Activated CD4-positive, alpha-beta memory T cell treated with anti-CD3 and anti-CD28 coated beads, Interleukin-2, amount 10 ng/mL, durations not matched to agents 7 days and 5 days (primary cell): ENCODE measurements at regions not wholly inside any gene's neighbourhood (a gene's known extent, or its start where the extent isn't known, plus 50 kb on each side); places are given as distances from the start of the nearest gene placed in this dataset.

ENCODE experiments used
- CTCF ChIA-PET: fragments of 350-600 bp; sonication (Branson Sonifier 250); formaldehyde crosslinking; loops from one replicate; lab custom pipeline; 2021; ENCODE audit warnings: antibody characterized with exemption, inconsistent platforms; lab: Charles Lee
- POLR2A ChIA-PET: fragments of 350-600 bp; sonication (Branson Sonifier 250); formaldehyde crosslinking; loops from one replicate; lab custom pipeline; 2021; ENCODE audit warnings: antibody characterized with exemption; lab: Charles Lee
- DNase-seq: peaks from one replicate; pipeline ENCODE4 v3.0.0-alpha.2; 2020
- H3K27ac Mint-ChIP-seq: one replicate; pipeline ENCODE4 v1.8.0; 2021; ENCODE audit warnings: mild to moderate bottlenecking, mixed read lengths
- H3K27me3 Mint-ChIP-seq: one replicate; pipeline ENCODE4 v1.8.0; 2021; ENCODE audit warnings: mixed read lengths
- H3K36me3 Mint-ChIP-seq: one replicate; pipeline ENCODE4 v1.8.0; 2021; ENCODE audit warnings: low read depth, mixed read lengths
- H3K4me1 Mint-ChIP-seq: one replicate; pipeline ENCODE4 v1.8.0; 2021; ENCODE audit warnings: mixed read lengths
- H3K4me3 Mint-ChIP-seq: one replicate; pipeline ENCODE4 v1.8.0; 2021; ENCODE audit warnings: mild to moderate bottlenecking, mixed read lengths
- H3K9me3 Mint-ChIP-seq: one replicate; pipeline ENCODE4 v1.8.0; 2021; ENCODE audit warnings: mixed read lengths

DNA sequence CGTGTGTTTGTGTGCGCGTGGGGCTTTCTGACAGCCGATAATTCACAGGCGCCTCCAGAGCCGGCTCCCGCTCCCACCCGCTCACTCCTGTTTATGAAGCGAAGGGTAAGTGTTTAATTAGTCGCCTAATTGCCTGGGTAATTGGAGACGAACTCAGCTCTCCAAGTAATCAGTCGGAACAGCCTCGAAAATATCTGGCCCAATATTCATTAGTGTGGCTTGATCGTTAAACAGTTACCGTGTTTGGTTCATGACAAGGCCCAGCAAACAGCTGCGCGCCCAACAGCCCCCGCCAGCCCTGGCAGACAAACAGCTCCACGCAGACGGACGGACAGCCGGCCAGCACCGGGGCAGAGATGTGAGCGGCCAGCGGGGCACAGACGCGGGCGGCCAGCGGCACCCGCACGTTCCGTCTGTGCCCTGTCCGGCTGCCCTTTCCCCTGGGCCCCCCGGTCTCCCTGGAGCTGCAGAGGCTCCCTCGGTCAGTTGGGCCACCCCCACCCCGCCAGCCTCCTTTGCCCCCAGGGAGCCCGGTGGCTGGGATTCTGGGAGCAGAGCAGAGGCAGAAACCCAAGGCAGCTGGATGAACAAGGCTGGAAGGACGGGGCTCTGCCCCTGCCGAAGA is 98.2 kb downstream of the UNCX start:
- H3K27ac Mint-ChIP-seq, result no peak overlapping the region
- H3K9me3 Mint-ChIP-seq, result no peaks in the 10 kb centered on the region
- ChIA-PET CTCF (no interaction called here), POLR2A (no interaction called here)
- no peaks in the 10 kb centered on the region for H3K4me1 Mint-ChIP-seq
- H3K4me3 Mint-ChIP-seq, result no peak overlapping the region
- no peaks in the 10 kb centered on the region for H3K27me3 Mint-ChIP-seq
- DNase-seq, result no peak
- H3K36me3 Mint-ChIP-seq, result no peaks in the 10 kb centered on the region

GRCh38 chr7:1331561-1332467 is 99.1 kb downstream of the UNCX start:
- ChIA-PET POLR2A (no interaction called here), CTCF (no interaction called here)
- peaks cover 2% of the 10 kb centered on the region for H3K36me3 Mint-ChIP-seq
- no peak overlapping the region for H3K27ac Mint-ChIP-seq
- no peak overlapping the region for H3K4me3 Mint-ChIP-seq
- no peak for DNase-seq
- H3K4me1 Mint-ChIP-seq, result no peaks in the 10 kb centered on the region
- no peaks in the 10 kb centered on the region for H3K27me3 Mint-ChIP-seq
- peaks cover 7% of the 10 kb centered on the region for H3K9me3 Mint-ChIP-seq

- peaks cover 4% of the 10 kb centered on the region for H3K27me3 Mint-ChIP-seq
- CTCF ChIA-PET, result no interaction called here
Measured at GRCh38 chr7:1336509-1336908, 103.8 kb downstream of the UNCX start.

GRCh38 chr7:1339611-1340010 is 106.9 kb downstream of the UNCX start:
- Mint-ChIP-seq H3K9me3 (peaks cover 15% of the 10 kb centered on the region), H3K27ac (no peak overlapping the region), H3K27me3 (peaks cover 4% of the 10 kb centered on the region), H3K36me3 (peaks cover 2% of the 10 kb centered on the region), H3K4me1 (no peaks in the 10 kb centered on the region), H3K4me3 (no peak overlapping the region)
- ChIA-PET POLR2A (no interaction called here), CTCF (no interaction called here)
- DNase-seq, result no peak

More at GRCh38 chr7:1336509-1336908, 103.8 kb downstream of the UNCX start:
- peaks cover 15% of the 10 kb centered on the region for H3K9me3 Mint-ChIP-seq
- H3K4me3 Mint-ChIP-seq, result no peak overlapping the region
- POLR2A ChIA-PET, result no interaction called here
- DNase-seq, result no peak
- H3K27ac Mint-ChIP-seq, result no peak overlapping the region
- peaks cover 2% of the 10 kb centered on the region for H3K36me3 Mint-ChIP-seq
- H3K4me1 Mint-ChIP-seq, result no peaks in the 10 kb centered on the region

DNA sequence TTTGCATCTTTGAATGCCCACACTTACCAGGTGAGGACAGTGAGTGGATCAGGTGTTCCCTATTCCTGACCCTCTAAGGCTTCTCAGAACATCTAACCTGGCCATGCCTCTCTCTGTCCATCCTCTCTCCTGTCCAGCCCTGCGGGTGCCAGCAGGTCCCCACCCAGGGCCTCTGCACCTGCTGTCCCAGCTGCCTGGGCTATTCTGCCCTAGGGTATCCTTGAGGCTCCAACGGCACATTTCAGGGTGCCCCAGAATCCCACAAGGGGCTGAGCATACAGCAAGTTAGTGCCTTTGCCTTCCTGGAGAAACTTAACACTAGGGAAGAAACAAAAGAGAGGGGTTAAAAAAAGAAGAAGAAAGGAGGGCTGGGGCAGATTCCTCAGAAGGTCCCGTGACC is 107.4 kb downstream of the UNCX start:
- Mint-ChIP-seq H3K27me3 (peaks cover 4% of the 10 kb centered on the region), H3K36me3 (peaks cover 2% of the 10 kb centered on the region), H3K9me3 (peaks cover 15% of the 10 kb centered on the region), H3K4me3 (no peak overlapping the region), H3K4me1 (no peaks in the 10 kb centered on the region), H3K27ac (no peak overlapping the region)
- ChIA-PET POLR2A (no interaction called here), CTCF (no interaction called here)
- DNase-seq, result no peak

- no peak overlapping the region for H3K27ac Mint-ChIP-seq
- POLR2A ChIA-PET, result no interaction called here
- peaks cover 15% of the 10 kb centered on the region for H3K9me3 Mint-ChIP-seq
Measured at GRCh38 chr7:1340461-1341360, 108.0 kb downstream of the UNCX start.

GRCh38 chr7:1341361-1342089 is 108.9 kb downstream of the UNCX start:
- ChIA-PET POLR2A (no interaction called here), CTCF (no interaction called here)
- H3K9me3 Mint-ChIP-seq, result peaks cover 11% of the 10 kb centered on the region
- no peak overlapping the region for H3K27ac Mint-ChIP-seq
- no peak overlapping the region for H3K4me3 Mint-ChIP-seq
- DNase-seq, result no peak
- H3K36me3 Mint-ChIP-seq, result peaks cover 2% of the 10 kb centered on the region
- H3K4me1 Mint-ChIP-seq, result no peaks in the 10 kb centered on the region
- peaks cover 4% of the 10 kb centered on the region for H3K27me3 Mint-ChIP-seq

More at GRCh38 chr7:1340461-1341360, 108.0 kb downstream of the UNCX start:
- peaks cover 4% of the 10 kb centered on the region for H3K27me3 Mint-ChIP-seq
- DNase-seq, result no peak
- peaks cover 2% of the 10 kb centered on the region for H3K36me3 Mint-ChIP-seq
- CTCF ChIA-PET, result no interaction called here
- no peak overlapping the region for H3K4me3 Mint-ChIP-seq
- no peaks in the 10 kb centered on the region for H3K4me1 Mint-ChIP-seq

DNA sequence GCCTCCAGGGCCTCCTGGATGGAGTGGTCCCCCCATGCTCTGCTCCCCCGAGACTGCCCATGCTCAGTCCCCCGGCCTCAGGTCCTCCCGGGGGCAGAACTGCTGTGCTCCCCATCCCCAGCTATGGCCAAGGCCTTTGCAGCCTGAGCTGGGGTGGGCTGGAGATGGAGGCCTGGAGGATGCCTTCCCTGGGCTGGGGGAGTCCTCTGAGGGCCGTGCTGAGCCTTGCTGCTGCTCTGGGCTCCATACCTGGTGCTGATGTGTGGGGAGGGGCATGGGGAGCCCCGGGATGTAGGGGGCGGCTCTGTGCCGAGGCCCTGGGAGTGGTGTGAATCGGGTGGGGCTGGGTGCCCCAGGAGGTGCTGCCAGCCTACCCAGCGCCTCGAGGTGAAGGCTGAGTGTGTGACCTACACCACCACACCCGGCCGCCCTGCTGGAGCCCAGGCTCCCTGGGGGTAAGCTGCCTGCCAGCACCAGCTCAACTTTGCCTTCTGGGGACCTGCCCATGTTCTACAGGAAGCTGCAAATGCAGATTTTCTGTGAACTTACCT is 109.5 kb downstream of the UNCX start:
- DNase-seq, result no peak
- CTCF ChIA-PET, result no interaction called here
- POLR2A ChIA-PET, result no interaction called here
- Mint-ChIP-seq H3K9me3 (peaks cover 6% of the 10 kb centered on the region), H3K27ac (no peak overlapping the region), H3K27me3 (peaks cover 4% of the 10 kb centered on the region), H3K4me3 (no peak overlapping the region), H3K4me1 (no peaks in the 10 kb centered on the region), H3K36me3 (no peaks in the 10 kb centered on the region)

GRCh38 chr7:1343551-1343950 is 110.9 kb downstream of the UNCX start:
- Mint-ChIP-seq H3K27me3 (no peaks in the 10 kb centered on the region), H3K36me3 (no peaks in the 10 kb centered on the region)
- CTCF ChIA-PET, result no interaction called here

DNA sequence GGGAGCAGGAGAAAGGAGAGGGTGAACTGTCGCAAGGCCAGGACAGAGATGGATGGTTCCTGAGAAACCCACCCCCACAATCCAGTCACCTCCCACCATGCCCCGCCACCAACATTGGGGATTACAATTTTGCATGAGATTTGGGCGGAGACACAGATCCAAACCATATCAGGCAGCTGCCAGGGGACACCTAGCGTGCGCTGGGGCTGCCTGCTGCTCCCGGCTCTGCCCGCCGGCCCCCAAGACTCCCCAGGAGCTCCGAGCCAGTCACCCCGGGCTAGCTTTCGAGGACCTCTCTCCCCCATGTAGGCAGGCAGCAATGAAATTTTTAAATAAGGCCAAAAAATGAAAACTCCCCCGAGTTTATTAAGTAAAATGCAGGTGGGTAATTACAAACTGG is 111.7 kb downstream of the UNCX start:
- Mint-ChIP-seq H3K4me3 (no peak overlapping the region), H3K4me1 (no peaks in the 10 kb centered on the region), H3K9me3 (no peaks in the 10 kb centered on the region), H3K36me3 (no peaks in the 10 kb centered on the region), H3K27ac (no peak overlapping the region), H3K27me3 (no peaks in the 10 kb centered on the region)
- CTCF ChIA-PET, result no interaction called here
- DNase-seq, result no peak
- POLR2A ChIA-PET, result no interaction called here

More at GRCh38 chr7:1343551-1343950, 110.9 kb downstream of the UNCX start:
- DNase-seq, result no peak
- Mint-ChIP-seq H3K9me3 (peaks cover 2% of the 10 kb centered on the region), H3K4me3 (no peak overlapping the region), H3K4me1 (no peaks in the 10 kb centered on the region), H3K27ac (no peak overlapping the region)
- POLR2A ChIA-PET, result interaction anchor here (0.7 kb wide), 1 partner anchor 305 kb away, joined by 3 read pairs; no protein-coding TSS in a partner anchor

GRCh38 chr7:1344981-1345701 is 112.5 kb downstream of the UNCX start:
- H3K4me1 Mint-ChIP-seq, result no peaks in the 10 kb centered on the region
- CTCF ChIA-PET, result no interaction called here
- no peak overlapping the region for H3K4me3 Mint-ChIP-seq
- DNase-seq, result no peak
- no peaks in the 10 kb centered on the region for H3K36me3 Mint-ChIP-seq
- POLR2A ChIA-PET, result no interaction called here
- H3K9me3 Mint-ChIP-seq, result no peaks in the 10 kb centered on the region
- H3K27me3 Mint-ChIP-seq, result no peaks in the 10 kb centered on the region
- H3K27ac Mint-ChIP-seq, result no peak overlapping the region
